22Rv1 (cell line): ENCODE measurements at regions not wholly inside any gene's neighbourhood (a gene's known extent, or its start where the extent isn't known, plus 50 kb on each side); places are given as distances from the start of the nearest gene placed in this dataset.

Source experiments
- H3K27ac ChIP-seq: fragments of 450-650 bp; 2 replicates; pipeline ENCODE4 v1.5.1; 2017
- CTCF ChIP-seq: fragments of 450-650 bp; IDR thresholded peaks from 2 replicates; pipeline ENCODE4 v1.5.1; 2017; ENCODE audit warnings: mild to moderate bottlenecking
- ZFX ChIP-seq: fragments of 450-650 bp; IDR thresholded peaks from 2 replicates; pipeline ENCODE4 v1.6.1; 2017; ENCODE audit warnings: antibody characterized with exemption, borderline replicate concordance

- TF ChIP-seq CTCF: no peak
- TF ChIP-seq ZFX: no peak
- H3K27ac ChIP-seq: no peak overlapping the region
Observed at GRCh38 chr11:98153752-98154151, 867.0 kb upstream of the CNTN5 start.

- no peak for TF ChIP-seq ZFX
- TF ChIP-seq CTCF: no peak
- H3K27ac ChIP-seq: no peak overlapping the region
Observed at GRCh38 chr11:98155696-98156095, 865.1 kb upstream of the CNTN5 start.

- TF ChIP-seq ZFX (no peak), CTCF (no peak)
- no peak overlapping the region for H3K27ac ChIP-seq
Observed at GRCh38 chr11:98177925-98178324, 842.8 kb upstream of the CNTN5 start.

GRCh38 chr11:98180511-98180910 is 840.2 kb upstream of the CNTN5 start:
- no peak overlapping the region for H3K27ac ChIP-seq
- no peak for TF ChIP-seq CTCF
- TF ChIP-seq ZFX: no peak

- no peak for TF ChIP-seq ZFX
- TF ChIP-seq CTCF: no peak
- H3K27ac ChIP-seq: no peak overlapping the region
Observed at GRCh38 chr11:98180921-98181320, 839.8 kb upstream of the CNTN5 start.

- H3K27ac ChIP-seq: no peak overlapping the region
- no peak for TF ChIP-seq ZFX
- no peak for TF ChIP-seq CTCF
Observed at GRCh38 chr11:98183034-98183433, 837.7 kb upstream of the CNTN5 start.

- TF ChIP-seq CTCF (no peak), ZFX (no peak)
- no peak overlapping the region for H3K27ac ChIP-seq
Observed at GRCh38 chr11:98185245-98185644, 835.5 kb upstream of the CNTN5 start.
